H9 (cell line): ENCODE measurements at regions not wholly inside any gene's neighbourhood (a gene's known extent, or its start where the extent isn't known, plus 50 kb on each side); places are given as distances from the start of the nearest gene placed in this dataset.

ENCODE experiments used
- DNase-seq: peaks from one replicate; pipeline ENCODE4 v3.0.0-alpha.2; 2017
- H2AFZ ChIP-seq: one replicate; pipeline ENCODE4 v1.6.1; 2013; ENCODE audit warnings: mild to moderate bottlenecking, low read length, control low read depth, moderate library complexity
- H2AK5ac ChIP-seq: 2 replicates; pipeline ENCODE4 v1.6.1; 2013; ENCODE audit warnings: low read length, control low read depth, mixed read lengths; ENCODE audit not compliant: insufficient read length
- H2BK120ac ChIP-seq: one replicate; pipeline ENCODE4 v1.6.1; 2013; ENCODE audit warnings: low read depth, mild to moderate bottlenecking, low read length, control low read depth, inconsistent platforms; ENCODE audit not compliant: poor library complexity, severe bottlenecking
- H2BK12ac ChIP-seq: 2 replicates; pipeline ENCODE4 v1.6.1; 2013; ENCODE audit warnings: low read length, control low read depth, mixed read lengths, low read depth; ENCODE audit not compliant: insufficient read length
- H2BK15ac ChIP-seq: 2 replicates; pipeline ENCODE4 v1.6.1; 2013; ENCODE audit warnings: low read depth, low read length, control low read depth
- H2BK20ac ChIP-seq: one replicate; pipeline ENCODE4 v1.6.1; 2013; ENCODE audit warnings: low read depth, mild to moderate bottlenecking, low read length, control low read depth, inconsistent platforms; ENCODE audit not compliant: poor library complexity, severe bottlenecking
- H2BK5ac ChIP-seq: 2 replicates; pipeline ENCODE4 v1.6.1; 2013; ENCODE audit warnings: low read length, control low read depth, mixed read lengths; ENCODE audit not compliant: insufficient read length
- H3K14ac ChIP-seq: 2 replicates; pipeline ENCODE4 v1.6.1; 2013; ENCODE audit warnings: low read length, control low read depth; ENCODE audit not compliant: insufficient read depth
- H3K18ac ChIP-seq: 2 replicates; pipeline ENCODE4 v1.6.1; 2013; ENCODE audit warnings: low read depth, mild to moderate bottlenecking, mixed read lengths, low read length, control low read depth; ENCODE audit not compliant: insufficient read length
- H3K23ac ChIP-seq: 2 replicates; pipeline ENCODE4 v1.6.1; 2013; ENCODE audit warnings: low read length, control low read depth, mixed read lengths, low read depth; ENCODE audit not compliant: insufficient read length
- H3K23me2 ChIP-seq: 2 replicates; pipeline ENCODE4 v1.6.1; 2013; ENCODE audit warnings: low read depth, mild to moderate bottlenecking, mixed read lengths, low read length, control low read depth; ENCODE audit not compliant: insufficient read length, poor library complexity, severe bottlenecking
- H3K27ac ChIP-seq: 2 replicates; pipeline ENCODE4 v1.5.1; 2013; ENCODE audit warnings: low read length, control low read depth, mixed read lengths, low read depth; ENCODE audit not compliant: insufficient read length
- H3K27me3 ChIP-seq: 2 replicates; pipeline ENCODE4 v1.6.1; 2013; ENCODE audit warnings: low read length, control low read depth, inconsistent platforms; ENCODE audit not compliant: insufficient read depth
- H3K4ac ChIP-seq: 2 replicates; pipeline ENCODE4 v1.6.1; 2013; ENCODE audit warnings: low read depth, mild to moderate bottlenecking, control low read depth, inconsistent platforms, low read length, moderate library complexity
- H3K4me1 ChIP-seq: 2 replicates; pipeline ENCODE4 v1.6.1; 2013; ENCODE audit warnings: low read length, control low read depth, inconsistent platforms; ENCODE audit not compliant: insufficient read depth
- H3K4me2 ChIP-seq: 2 replicates; pipeline ENCODE4 v1.6.1; 2013; ENCODE audit warnings: low read length, control low read depth, mixed read lengths; ENCODE audit not compliant: insufficient read length, insufficient read depth
- H3K56ac ChIP-seq: 2 replicates; pipeline ENCODE4 v1.6.1; 2013; ENCODE audit warnings: low read depth, mild to moderate bottlenecking, mixed read lengths, low read length, control low read depth; ENCODE audit not compliant: insufficient read length
- H3K79me1 ChIP-seq: 2 replicates; pipeline ENCODE4 v1.6.1; 2013; ENCODE audit warnings: low read depth, mild to moderate bottlenecking, moderate library complexity, low read length, control low read depth, inconsistent platforms; ENCODE audit not compliant: insufficient read depth, poor library complexity, severe bottlenecking
- H3K79me2 ChIP-seq: 2 replicates; pipeline ENCODE4 v1.6.1; 2013; ENCODE audit warnings: low read length, control low read depth, inconsistent platforms; ENCODE audit not compliant: insufficient read depth
- H3K9ac ChIP-seq: 2 replicates; pipeline ENCODE4 v1.6.1; 2013; ENCODE audit warnings: low read length, control low read depth, mixed read lengths; ENCODE audit not compliant: insufficient read length; ENCODE audit errors: extremely low read depth
- H3K9me3 ChIP-seq: one replicate; pipeline ENCODE4 v1.6.1; 2013; ENCODE audit warnings: low read depth, low read length, inconsistent platforms; ENCODE audit not compliant: control insufficient read depth
- H3T11ph ChIP-seq: one replicate; pipeline ENCODE4 v1.6.1; 2013; ENCODE audit warnings: mild to moderate bottlenecking, low read length, control low read depth, inconsistent platforms
- H4K20me1 ChIP-seq: one replicate; pipeline ENCODE4 v1.6.1; 2013; ENCODE audit not compliant: control insufficient read depth, insufficient read length, insufficient read depth
- H4K5ac ChIP-seq: 2 replicates; pipeline ENCODE4 v1.6.1; 2013; ENCODE audit warnings: low read depth, mild to moderate bottlenecking, mixed read lengths, low read length, control low read depth; ENCODE audit not compliant: insufficient read length
- H4K8ac ChIP-seq: replicated peaks from 2 replicates; pipeline ENCODE4 v1.6.1; 2013; ENCODE audit warnings: low read length, control low read depth, mixed read lengths, low read depth; ENCODE audit not compliant: insufficient read length
- H4K91ac ChIP-seq: 2 replicates; pipeline ENCODE4 v1.6.1; 2013; ENCODE audit warnings: low read depth, mild to moderate bottlenecking, moderate library complexity, mixed read lengths, low read length, control low read depth; ENCODE audit not compliant: insufficient read length
- H3K27ac Mint-ChIP-seq, 3 experiments: 2 replicates in 2 of 3; 3 replicates in 1 of 3; pipeline ENCODE4 v1.8.0; 2020 to 2021; ENCODE audit warnings: mixed read lengths in 3 of 3, mild to moderate bottlenecking in 1 of 3, moderate library complexity in 1 of 3
- H3K27me3 Mint-ChIP-seq: 2 replicates; pipeline ENCODE4 v1.8.0; 2021; ENCODE audit warnings: low read depth, mild to moderate bottlenecking, moderate library complexity, mixed read lengths
- H3K36me3 Mint-ChIP-seq, 3 experiments: 2 replicates in 2 of 3; 3 replicates in 1 of 3; pipeline ENCODE4 v1.8.0; 2020 to 2021; ENCODE audit warnings: low read depth in 3 of 3, mixed read lengths in 3 of 3; ENCODE audit not compliant: insufficient read depth in 1 of 3
- H3K4me1 Mint-ChIP-seq, 2 experiments: 2 replicates each; pipeline ENCODE4 v1.8.0; 2020; ENCODE audit warnings: mixed read lengths in 2 of 2
- H3K4me3 Mint-ChIP-seq, 2 experiments: 2 replicates in 1 of 2; 3 replicates in 1 of 2; pipeline ENCODE4 v1.8.0; 2020 to 2021; ENCODE audit warnings: mild to moderate bottlenecking in 2 of 2, mixed read lengths in 2 of 2, moderate library complexity in 1 of 2
- H3K9me3 Mint-ChIP-seq, 2 experiments: 2 replicates in 1 of 2; 3 replicates in 1 of 2; pipeline ENCODE4 v1.8.0; 2020; ENCODE audit warnings: mild to moderate bottlenecking in 2 of 2, mixed read lengths in 2 of 2, moderate library complexity in 1 of 2
- WGBS: extraction: QIAGEN DNeasy Blood & Tissue Kit; methylation state at CpG from one replicate; pipeline ENCODE4 v1.1.7; 2013; ENCODE audit warnings: missing lambda C conversion rate, low lambda C conversion rate, mixed read lengths; ENCODE audit not compliant: insufficient read length; ENCODE audit errors: extremely low coverage; 5-methylcytosine and 5-hydroxymethylcytosine counted together
- TF ChIP-seq, protein P1 (sequence below): fragments of 200-600 bp; sonication (generic); conservative IDR thresholded peaks from 3 replicates; pipeline ENCODE4 v1.8.0; 2021; ENCODE audit warnings: antibody characterized with exemption, mild to moderate bottlenecking

DNA sequence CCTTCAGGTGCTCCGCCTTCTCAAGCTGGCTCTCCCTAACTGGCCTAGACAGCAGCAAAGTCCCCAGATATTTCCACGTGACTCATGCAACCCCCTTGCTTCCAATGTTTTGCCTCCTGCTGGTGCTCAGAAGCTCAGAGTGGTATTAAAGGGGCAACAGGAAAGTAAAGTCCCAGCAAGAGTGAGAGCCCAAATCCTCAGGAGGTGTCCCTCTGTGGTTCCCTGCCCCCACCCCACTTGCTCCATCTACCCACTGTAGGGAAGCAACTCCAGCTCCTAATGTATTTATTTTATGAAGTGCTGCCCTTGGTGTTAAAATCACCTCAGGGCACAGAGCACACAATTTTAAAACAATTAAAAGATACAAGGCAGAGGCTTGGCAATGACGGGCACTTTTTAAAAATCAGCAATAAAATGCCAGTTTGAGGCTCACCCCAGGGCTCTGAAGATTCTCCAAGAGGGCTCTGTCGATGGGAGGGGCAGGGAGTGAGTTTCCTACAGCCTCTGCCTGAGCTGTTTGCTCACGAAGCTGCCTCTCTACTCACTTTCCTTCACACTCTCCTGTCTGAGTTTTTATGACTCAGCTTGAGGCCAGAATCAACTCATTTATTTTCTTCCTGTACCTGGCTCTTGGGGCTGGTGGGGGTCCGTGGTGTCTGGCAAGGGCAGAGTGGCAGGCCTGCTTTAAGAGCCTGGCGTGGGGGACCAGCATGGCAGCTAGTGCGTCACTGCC is 81.9 kb upstream of the MAX start:
- H3K27ac ChIP-seq: no peak overlapping the region
- peak overlapping the region; percentile 76 for H2BK12ac ChIP-seq
- H3T11ph ChIP-seq: no peak overlapping the region
- WGBS: no CpG with 5 or more reads among the region's 8 CpGs
- H3K27me3 ChIP-seq: no peaks in the 10 kb centered on the region
- no peak overlapping the region for H3K23ac ChIP-seq
- H2BK20ac ChIP-seq: no peak overlapping the region
- no peak overlapping the region for H3K56ac ChIP-seq
- Mint-ChIP-seq H3K36me3 (peaks cover 2 to 18% (median 8%) of the 10 kb centered on the region in 3 experiments; a peak in 5 of 7 replicates), H3K9me3 (peaks cover 21 to 23% of the 10 kb centered on the region in 2 experiments), H3K4me1 (peaks cover 44 to 50% of the 10 kb centered on the region in 2 experiments), H3K27me3 (peaks cover 21% of the 10 kb centered on the region), H3K4me3 (no peak overlapping the region), H3K27ac (peak overlapping the region in 1 of 3 experiments; percentile 55; a peak in 3 of 7 replicates)
- TF ChIP-seq, protein P1, sequence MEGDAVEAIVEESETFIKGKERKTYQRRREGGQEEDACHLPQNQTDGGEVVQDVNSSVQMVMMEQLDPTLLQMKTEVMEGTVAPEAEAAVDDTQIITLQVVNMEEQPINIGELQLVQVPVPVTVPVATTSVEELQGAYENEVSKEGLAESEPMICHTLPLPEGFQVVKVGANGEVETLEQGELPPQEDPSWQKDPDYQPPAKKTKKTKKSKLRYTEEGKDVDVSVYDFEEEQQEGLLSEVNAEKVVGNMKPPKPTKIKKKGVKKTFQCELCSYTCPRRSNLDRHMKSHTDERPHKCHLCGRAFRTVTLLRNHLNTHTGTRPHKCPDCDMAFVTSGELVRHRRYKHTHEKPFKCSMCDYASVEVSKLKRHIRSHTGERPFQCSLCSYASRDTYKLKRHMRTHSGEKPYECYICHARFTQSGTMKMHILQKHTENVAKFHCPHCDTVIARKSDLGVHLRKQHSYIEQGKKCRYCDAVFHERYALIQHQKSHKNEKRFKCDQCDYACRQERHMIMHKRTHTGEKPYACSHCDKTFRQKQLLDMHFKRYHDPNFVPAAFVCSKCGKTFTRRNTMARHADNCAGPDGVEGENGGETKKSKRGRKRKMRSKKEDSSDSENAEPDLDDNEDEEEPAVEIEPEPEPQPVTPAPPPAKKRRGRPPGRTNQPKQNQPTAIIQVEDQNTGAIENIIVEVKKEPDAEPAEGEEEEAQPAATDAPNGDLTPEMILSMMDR: no peak
- DNase-seq: no peak
- H3K14ac ChIP-seq: no peak overlapping the region
- H4K8ac ChIP-seq: no peak overlapping the region
- no peak overlapping the region for H2BK120ac ChIP-seq
- no peaks in the 10 kb centered on the region for H3K79me1 ChIP-seq
- H2BK5ac ChIP-seq: no peak overlapping the region
- no peak overlapping the region for H2AFZ ChIP-seq
- H3K79me2 ChIP-seq: no peaks in the 10 kb centered on the region
- H2AK5ac ChIP-seq: no peak overlapping the region
- no peak overlapping the region for H3K18ac ChIP-seq
- no peak overlapping the region for H4K5ac ChIP-seq
- H3K4me1 ChIP-seq: peaks cover 6% of the 10 kb centered on the region
- no peak overlapping the region for H3K4me2 ChIP-seq
- H3K9ac ChIP-seq: no peak overlapping the region
- no peaks in the 10 kb centered on the region for H4K20me1 ChIP-seq
- no peak overlapping the region for H2BK15ac ChIP-seq
- H3K9me3 ChIP-seq: no peaks in the 10 kb centered on the region
- H3K23me2 ChIP-seq: no peaks in the 10 kb centered on the region
- no peak overlapping the region for H3K4ac ChIP-seq
- H4K91ac ChIP-seq: no peak overlapping the region
